HG03066 (cell line): ENCODE measurements at regions not wholly inside any gene's neighbourhood (a gene's known extent, or its start where the extent isn't known, plus 50 kb on each side); places are given as distances from the start of the nearest gene placed in this dataset.

Experiments
- ATAC-seq: cut with Tn5 transposase; IDR thresholded peaks from one replicate; pipeline ENCODE4 v1.9.1; 2021; ENCODE audit warnings: low read depth; ENCODE audit not compliant: unreplicated experiment

GRCh38 chr15:31261266-31262142, 65.1 kb upstream of the KLF13 start:
- ATAC-seq = no peak

GRCh38 chr15:31262143-31262530, 64.5 kb upstream of the KLF13 start:
- ATAC-seq = no peak

GRCh38 chr15:31262901-31263671, 63.5 kb upstream of the KLF13 start:
- peak; percentile 29 for ATAC-seq

GRCh38 chr15:31263751-31264558, 62.7 kb upstream of the KLF13 start:
- ATAC-seq = no peak

GRCh38 chr15:31264559-31265089, 62.0 kb upstream of the KLF13 start:
- ATAC-seq = no peak

- no peak for ATAC-seq
These were observed 61.4 kb upstream of the KLF13 start for GRCh38 chr15:31265090-31265870.

- ATAC-seq = peak; percentile 54
These were observed 60.5 kb upstream of the KLF13 start for GRCh38 chr15:31265871-31266711.

- ATAC-seq = peak; percentile 12
These were observed 59.9 kb upstream of the KLF13 start for GRCh38 chr15:31266712-31267111.

- ATAC-seq = no peak
These were observed 59.2 kb upstream of the KLF13 start for GRCh38 chr15:31267161-31268107.

GRCh38 chr15:31268108-31268501, 58.5 kb upstream of the KLF13 start:
- no peak for ATAC-seq

- ATAC-seq = no peak
These were observed 57.5 kb upstream of the KLF13 start for GRCh38 chr15:31268911-31269784.

GRCh38 chr15:31269816-31270575, 56.6 kb upstream of the KLF13 start:
- ATAC-seq = no peak

GRCh38 chr15:31270767-31271166, 55.9 kb upstream of the KLF13 start:
- ATAC-seq = no peak

GRCh38 chr15:31271224-31271635, 55.4 kb upstream of the KLF13 start:
- ATAC-seq = no peak

- no peak for ATAC-seq
These were observed 54.7 kb upstream of the KLF13 start for GRCh38 chr15:31271711-31272557.
